Panc1 (cell line): ENCODE measurements at regions not wholly inside any gene's neighbourhood (a gene's known extent, or its start where the extent isn't known, plus 50 kb on each side); places are given as distances from the start of the nearest gene placed in this dataset.

Source experiments
- ATAC-seq: fragments of 200-7000 bp; cut with Tn5 transposase; 2 replicates; pipeline ENCODE4 v1.9.1; 2020; ENCODE audit warnings: mild to moderate bottlenecking, moderate library complexity
- BruUV-seq: library from RNA; stranded (reverse); fragments of 400-500 nt; replicated peaks from 2 replicates; lab custom pipeline; 2021; lab: Mats Ljungman, UMichigan
- CTCF ChIA-PET: fragments of 300-600 bp; sonication (Branson Sonifier 250); formaldehyde crosslinking; loops from one replicate; lab custom pipeline; 2022; ENCODE audit warnings: antibody characterized with exemption; lab: Charles Lee
- POLR2A ChIA-PET: fragments of 300-600 bp; sonication (Branson Sonifier 250); formaldehyde crosslinking; loops from one replicate; lab custom pipeline; 2022; ENCODE audit warnings: antibody characterized with exemption; lab: Charles Lee
- DNase-seq: peaks from one replicate; pipeline ENCODE4 v3.0.0-alpha.2; 2010; ENCODE audit warnings: low read depth, low spot score
- H3K27ac ChIP-seq: 2 replicates; pipeline ENCODE4 v1.5.1; 2011; ENCODE audit warnings: mild to moderate bottlenecking, low read length, inconsistent platforms
- H3K27me3 ChIP-seq: fragments of 200-500 bp; sonication (Bioruptor generic); 2 replicates; pipeline ENCODE4 v1.6.0; 2014; ENCODE audit warnings: low read length, inconsistent platforms; ENCODE audit not compliant: control insufficient read depth, insufficient read depth
- H3K36me3 ChIP-seq: fragments of 200-500 bp; sonication (Bioruptor generic); 2 replicates; pipeline ENCODE4 v1.5.1; 2014; ENCODE audit warnings: inconsistent platforms, mild to moderate bottlenecking, low read length, moderate library complexity; ENCODE audit not compliant: control insufficient read depth, insufficient read depth
- H3K4me1 ChIP-seq: 2 replicates; pipeline ENCODE4 v1.5.1; 2011; ENCODE audit warnings: inconsistent platforms, mild to moderate bottlenecking, low read length, moderate library complexity; ENCODE audit not compliant: control insufficient read depth, insufficient read depth
- H3K4me3 ChIP-seq, 2 experiments: 2 replicates each; pipeline ENCODE4 v1.5.1; 2011 to 2012; ENCODE audit warnings: low read depth in 2 of 2, low read length in 2 of 2, mild to moderate bottlenecking in 2 of 2, inconsistent platforms in 1 of 2, moderate library complexity in 1 of 2
- H3K9me3 ChIP-seq: fragments of 200-500 bp; sonication (Bioruptor generic); 2 replicates; pipeline ENCODE4 v1.5.1; 2014; ENCODE audit warnings: low read depth, mild to moderate bottlenecking, inconsistent platforms, low read length, moderate library complexity; ENCODE audit not compliant: control insufficient read depth, insufficient read depth
- POLR2AphosphoS5 ChIP-seq: IDR thresholded peaks from 2 replicates; pipeline ENCODE4 v1.6.1; 2012; ENCODE audit warnings: mild to moderate bottlenecking, low read depth, low read length, moderate library complexity
- SIN3A ChIP-seq: IDR thresholded peaks from 2 replicates; pipeline ENCODE4 v1.6.1; 2012; ENCODE audit warnings: low read depth, mild to moderate bottlenecking, low read length, moderate library complexity, borderline replicate concordance; ENCODE audit not compliant: insufficient read depth
- TCF7L2 ChIP-seq: IDR thresholded peaks from 2 replicates; pipeline ENCODE4 v1.6.1; 2011; ENCODE audit warnings: mild to moderate bottlenecking, low read depth, low read length, inconsistent platforms
- in situ Hi-C: cut with HindIII; loops from 2 replicates; pipeline ENCODE4 v1.10.0; 2016; ENCODE audit warnings: low sequenced_read_pairs, low pct_unique_long_range_greater_than_20kb
- intact Hi-C: fragments of 100-400 bp; cut with micrococcal nuclease; formaldehyde crosslinking; loops from one replicate; pipeline ENCODE4 v1.10.0; 2022; ENCODE audit not compliant: unreplicated experiment
- TF ChIP-seq, protein P1 (sequence below), 2 experiments: IDR thresholded peaks; 2 replicates each; pipeline ENCODE4 v1.6.1; 2011 to 2012; ENCODE audit warnings: low read depth in 2 of 2, control low read depth in 1 of 2, low read length in 1 of 2, mild to moderate bottlenecking in 1 of 2, moderate library complexity in 1 of 2; ENCODE audit not compliant: insufficient read depth in 1 of 2
- TF ChIP-seq, protein P2 (sequence below): fragments of 450-650 bp; IDR thresholded peaks from 2 replicates; pipeline ENCODE4 v1.5.1; 2017; ENCODE audit warnings: mild to moderate bottlenecking

DNA sequence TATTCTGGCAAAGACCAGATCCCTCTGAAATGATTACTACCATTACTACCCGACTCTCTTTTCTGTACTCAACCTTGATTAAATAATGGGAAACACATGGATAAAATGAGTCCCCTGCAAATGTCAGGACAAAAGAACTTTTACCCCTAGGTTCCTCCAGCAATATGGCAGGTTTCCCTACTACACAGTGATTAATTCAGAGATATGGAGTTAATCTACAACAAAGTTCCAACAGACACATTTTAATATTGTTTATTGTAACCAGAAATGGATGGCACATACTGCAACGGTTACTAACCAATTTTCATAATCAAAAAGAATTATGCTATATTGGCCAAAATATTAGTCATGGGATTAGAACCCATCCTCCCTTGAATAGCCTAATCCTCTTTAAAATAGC lies 294.8 kb downstream of the ATPSCKMT start:
- no TSS peak for BruUV-seq
- no peaks in the 10 kb centered on the region for H3K36me3 ChIP-seq
- DNase-seq (no peak), ATAC-seq (no peak)
- ChIA-PET POLR2A (no interaction called here), CTCF (no interaction called here)
- no peak overlapping the region for H3K4me3 ChIP-seq
- in situ Hi-C loops (no loop called here), intact Hi-C loops (no loop called here)
- no peaks in the 10 kb centered on the region for H3K4me1 ChIP-seq
- TF ChIP-seq POLR2AphosphoS5 (no peak), TCF7L2 (no peak), SIN3A (no peak)
- TF ChIP-seq, protein P1, sequence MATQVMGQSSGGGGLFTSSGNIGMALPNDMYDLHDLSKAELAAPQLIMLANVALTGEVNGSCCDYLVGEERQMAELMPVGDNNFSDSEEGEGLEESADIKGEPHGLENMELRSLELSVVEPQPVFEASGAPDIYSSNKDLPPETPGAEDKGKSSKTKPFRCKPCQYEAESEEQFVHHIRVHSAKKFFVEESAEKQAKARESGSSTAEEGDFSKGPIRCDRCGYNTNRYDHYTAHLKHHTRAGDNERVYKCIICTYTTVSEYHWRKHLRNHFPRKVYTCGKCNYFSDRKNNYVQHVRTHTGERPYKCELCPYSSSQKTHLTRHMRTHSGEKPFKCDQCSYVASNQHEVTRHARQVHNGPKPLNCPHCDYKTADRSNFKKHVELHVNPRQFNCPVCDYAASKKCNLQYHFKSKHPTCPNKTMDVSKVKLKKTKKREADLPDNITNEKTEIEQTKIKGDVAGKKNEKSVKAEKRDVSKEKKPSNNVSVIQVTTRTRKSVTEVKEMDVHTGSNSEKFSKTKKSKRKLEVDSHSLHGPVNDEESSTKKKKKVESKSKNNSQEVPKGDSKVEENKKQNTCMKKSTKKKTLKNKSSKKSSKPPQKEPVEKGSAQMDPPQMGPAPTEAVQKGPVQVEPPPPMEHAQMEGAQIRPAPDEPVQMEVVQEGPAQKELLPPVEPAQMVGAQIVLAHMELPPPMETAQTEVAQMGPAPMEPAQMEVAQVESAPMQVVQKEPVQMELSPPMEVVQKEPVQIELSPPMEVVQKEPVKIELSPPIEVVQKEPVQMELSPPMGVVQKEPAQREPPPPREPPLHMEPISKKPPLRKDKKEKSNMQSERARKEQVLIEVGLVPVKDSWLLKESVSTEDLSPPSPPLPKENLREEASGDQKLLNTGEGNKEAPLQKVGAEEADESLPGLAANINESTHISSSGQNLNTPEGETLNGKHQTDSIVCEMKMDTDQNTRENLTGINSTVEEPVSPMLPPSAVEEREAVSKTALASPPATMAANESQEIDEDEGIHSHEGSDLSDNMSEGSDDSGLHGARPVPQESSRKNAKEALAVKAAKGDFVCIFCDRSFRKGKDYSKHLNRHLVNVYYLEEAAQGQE (IDR thresholded peaks at IDR 0.05; ENCODE audit: insufficient read depth in 1 of 2, low read depth in 2 of 2, low read length in 1 of 2) = no peak
- TF ChIP-seq, protein P2, sequence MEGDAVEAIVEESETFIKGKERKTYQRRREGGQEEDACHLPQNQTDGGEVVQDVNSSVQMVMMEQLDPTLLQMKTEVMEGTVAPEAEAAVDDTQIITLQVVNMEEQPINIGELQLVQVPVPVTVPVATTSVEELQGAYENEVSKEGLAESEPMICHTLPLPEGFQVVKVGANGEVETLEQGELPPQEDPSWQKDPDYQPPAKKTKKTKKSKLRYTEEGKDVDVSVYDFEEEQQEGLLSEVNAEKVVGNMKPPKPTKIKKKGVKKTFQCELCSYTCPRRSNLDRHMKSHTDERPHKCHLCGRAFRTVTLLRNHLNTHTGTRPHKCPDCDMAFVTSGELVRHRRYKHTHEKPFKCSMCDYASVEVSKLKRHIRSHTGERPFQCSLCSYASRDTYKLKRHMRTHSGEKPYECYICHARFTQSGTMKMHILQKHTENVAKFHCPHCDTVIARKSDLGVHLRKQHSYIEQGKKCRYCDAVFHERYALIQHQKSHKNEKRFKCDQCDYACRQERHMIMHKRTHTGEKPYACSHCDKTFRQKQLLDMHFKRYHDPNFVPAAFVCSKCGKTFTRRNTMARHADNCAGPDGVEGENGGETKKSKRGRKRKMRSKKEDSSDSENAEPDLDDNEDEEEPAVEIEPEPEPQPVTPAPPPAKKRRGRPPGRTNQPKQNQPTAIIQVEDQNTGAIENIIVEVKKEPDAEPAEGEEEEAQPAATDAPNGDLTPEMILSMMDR = no peak
- no peaks in the 10 kb centered on the region for H3K9me3 ChIP-seq
- H3K27me3 ChIP-seq = no peaks in the 10 kb centered on the region; the same call in 1 of the 2 replicates
- H3K27ac ChIP-seq = no peak overlapping the region

DNA sequence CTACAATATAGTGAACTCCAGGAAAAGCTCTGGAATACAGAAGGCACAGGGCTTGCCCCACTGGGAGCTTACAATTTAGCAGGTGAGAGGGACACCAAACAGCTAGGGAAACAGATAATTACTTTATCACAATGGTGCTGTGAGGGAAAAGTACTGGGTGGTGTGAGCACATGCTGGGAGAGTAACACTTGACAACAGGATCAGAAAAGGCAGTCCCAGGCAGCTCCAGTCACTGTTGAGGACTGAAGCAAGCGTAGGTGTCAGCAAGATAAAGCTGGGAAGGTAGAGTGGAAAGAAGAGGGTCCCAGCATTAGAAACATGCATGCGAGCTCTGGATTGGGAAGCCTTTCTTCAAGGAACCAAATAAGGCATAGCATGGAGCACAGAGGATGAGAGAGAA lies 296.0 kb downstream of the ATPSCKMT start:
- no peak for ATAC-seq
- Histone ChIP-seq H3K4me3 (no peak overlapping the region), H3K9me3 (no peaks in the 10 kb centered on the region), H3K36me3 (no peaks in the 10 kb centered on the region), H3K27me3 (no peaks in the 10 kb centered on the region; the same call in 1 of the 2 replicates), H3K27ac (no peak overlapping the region), H3K4me1 (no peaks in the 10 kb centered on the region)
- ChIA-PET POLR2A (no interaction called here), CTCF (interaction anchor here (0.8 kb wide), 1 partner anchor 1034 kb away, joined by 3 read pairs; no protein-coding TSS in a partner anchor)
- no TSS peak for BruUV-seq
- TF ChIP-seq, protein P2 = no peak
- TF ChIP-seq TCF7L2 (no peak), POLR2AphosphoS5 (no peak), SIN3A (no peak)
- TF ChIP-seq, protein P1 (IDR thresholded peaks at IDR 0.05; ENCODE audit: insufficient read depth in 1 of 2, low read depth in 2 of 2, low read length in 1 of 2) = no peak
- intact Hi-C loops (no loop called here), in situ Hi-C loops (no loop called here)
- DNase-seq = no peak
